Esophagus muscularis mucosa (tissue), 4 donors: ENCODE measurements at regions not wholly inside any gene's neighbourhood (a gene's known extent, or its start where the extent isn't known, plus 50 kb on each side); places are given as distances from the start of the nearest gene placed in this dataset.

Source experiments
- DNase-seq: peaks from one replicate; pipeline ENCODE4 v3.0.0-alpha.2; 2017; ENCODE audit errors: extremely low spot score
- H3K27ac ChIP-seq, 4 donors: fragments of 200-600 bp; sonication (generic); replicated peaks in 1 of 4; 1 replicate in 3 of 4; 2 replicates in 1 of 4; pipeline ENCODE4 v1.5.1; 2016 to 2019; ENCODE audit warnings: mild to moderate bottlenecking in 1 of 4
- H3K27me3 ChIP-seq, 4 donors: fragments of 200-600 bp; sonication (generic); one replicate each; pipeline versions ENCODE4 v1.5.1 to v1.6.0; 2016 to 2019
- H3K36me3 ChIP-seq, 4 donors: fragments of 200-600 bp; sonication (generic); one replicate each; pipeline ENCODE4 v1.5.1; 2016 to 2019
- H3K4me1 ChIP-seq, 4 donors: fragments of 200-600 bp; sonication (generic); one replicate each; pipeline ENCODE4 v1.5.1; 2016 to 2019
- H3K4me3 ChIP-seq, 4 donors: fragments of 200-600 bp; sonication (generic); 1 replicate in 2 of 4; 2 replicates in 2 of 4; pipeline ENCODE4 v1.5.1; 2016 to 2019; ENCODE audit warnings: mild to moderate bottlenecking in 4 of 4, moderate library complexity in 1 of 4
- H3K9me3 ChIP-seq, 4 donors: fragments of 200-600 bp; sonication (generic); 1 replicate in 3 of 4; 2 replicates in 1 of 4; pipeline ENCODE4 v1.5.1; 2016 to 2019
- EP300 ChIP-seq: sonication (generic); formaldehyde crosslinking; IDR thresholded peaks from one replicate; pipeline ENCODE4 v1.6.1; 2017; ENCODE audit warnings: antibody characterized with exemption
- POLR2A ChIP-seq: fragments of 450-650 bp; IDR thresholded peaks from one replicate; pipeline ENCODE4 v1.6.1; 2017; ENCODE audit warnings: antibody characterized with exemption, moderate library complexity, mild to moderate bottlenecking, low read depth
- POLR2AphosphoS5 ChIP-seq, 2 donors: sonication (generic); formaldehyde crosslinking; IDR thresholded peaks; one replicate each; pipeline ENCODE4 v1.6.1; 2017; ENCODE audit warnings: antibody characterized with exemption in 2 of 2
- WGBS: methylation state at CpG from one replicate; pipeline ENCODE4 v1.1.5; 2018; 5-methylcytosine and 5-hydroxymethylcytosine counted together
- intact Hi-C: fragments of 100-400 bp; cut with DNase I; formaldehyde crosslinking; loops from one replicate; pipeline ENCODE4 v1.15.1; 2023
- TF ChIP-seq, protein P1 (sequence below), 3 experiments: fragments of 200-600 bp in 2 of 3; fragments of 450-650 bp in 1 of 3; sonication (generic) in 2 of 3; IDR thresholded peaks; one replicate each; pipeline ENCODE4 v1.5.1; 2017 to 2019; ENCODE audit warnings: antibody characterized with exemption in 3 of 3, mild to moderate bottlenecking in 2 of 3, moderate library complexity in 1 of 3

DNA sequence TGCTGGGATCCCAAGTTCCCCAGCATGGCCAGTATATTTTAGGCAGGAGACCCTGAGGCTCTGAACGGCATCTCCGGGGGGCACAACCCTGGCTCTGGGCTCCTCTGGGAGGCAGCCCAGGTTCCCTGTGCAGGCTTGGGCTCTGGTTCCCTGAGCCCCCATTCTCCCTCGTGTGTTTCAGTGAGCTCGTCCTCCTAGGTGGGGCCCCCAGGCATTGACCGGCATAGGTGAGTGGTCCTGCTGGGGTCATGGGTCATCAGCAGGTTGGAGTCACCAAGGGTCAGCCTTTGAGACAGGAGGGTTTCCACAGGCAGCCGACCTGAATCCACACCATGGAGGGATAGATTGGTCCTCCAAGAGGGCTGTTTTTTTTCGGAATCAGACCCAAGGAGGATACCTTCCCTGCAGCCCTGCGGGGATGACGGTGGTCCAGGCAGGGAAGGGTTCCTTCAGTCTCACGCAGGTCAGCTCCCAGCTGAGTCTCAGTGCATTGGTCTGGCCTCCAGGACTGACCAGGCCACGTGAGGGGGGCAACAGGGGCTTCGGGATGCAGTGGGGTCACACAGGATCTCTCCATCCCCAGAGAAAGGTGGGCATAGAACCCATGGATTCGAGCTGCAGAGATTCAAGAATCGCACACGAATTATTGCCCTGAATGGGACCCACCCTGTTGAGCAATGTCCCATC is 226.0 kb downstream of the SNRPN start:
- intact Hi-C loops: no loop called here
- 71% methylated on average over 7 of the region's 15 CpGs for WGBS
- no peak overlapping the region for H3K4me3 ChIP-seq

DNA sequence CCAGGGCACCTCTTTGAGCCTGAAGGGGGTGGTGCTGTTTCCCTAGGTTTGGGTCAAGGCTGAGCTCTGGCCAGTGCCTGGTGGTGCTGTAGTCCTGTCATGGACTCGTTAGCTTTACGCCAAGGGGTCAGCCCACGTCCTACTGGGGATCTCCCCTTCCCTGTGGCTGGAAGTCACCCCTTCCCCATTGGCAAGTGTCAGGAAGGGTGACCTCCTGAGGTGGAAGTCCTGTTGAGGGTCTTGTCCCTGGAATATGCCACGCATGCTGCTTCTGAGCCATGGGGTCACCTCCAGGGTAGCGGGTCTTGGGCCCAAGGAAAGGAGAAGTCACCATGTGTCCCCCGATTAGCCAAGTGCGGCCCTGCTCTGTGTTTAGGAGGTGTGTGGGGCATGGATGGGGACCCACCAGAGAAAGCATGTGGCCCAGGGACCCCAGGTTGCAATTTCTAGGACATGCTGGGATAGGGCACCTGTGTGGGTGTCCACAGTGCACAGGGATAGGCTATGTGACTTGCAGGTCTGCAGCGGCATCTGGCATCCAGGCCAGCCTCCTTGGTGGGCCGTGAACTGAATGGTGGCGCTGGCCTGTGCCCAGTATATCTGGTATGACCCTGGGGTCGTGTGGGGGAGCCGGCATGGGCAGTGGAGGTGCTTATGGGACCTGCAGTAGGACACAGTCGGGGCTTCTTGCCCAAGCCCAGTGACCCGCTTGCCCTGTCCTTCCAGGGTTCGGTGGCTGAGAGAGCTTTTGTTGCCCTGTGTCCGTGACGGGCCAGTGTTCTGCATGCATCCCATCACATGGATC is 226.7 kb downstream of the SNRPN start:
- DNase-seq: peak; percentile 60
- intact Hi-C loops: no loop called here
- Histone ChIP-seq H3K4me1 (no peaks in the 10 kb centered on the region), H3K27me3 (no peaks in the 10 kb centered on the region), H3K36me3 (no peaks in the 10 kb centered on the region), H3K9me3 (peaks cover 0 to 61% (median 18%) of the 10 kb centered on the region in 4 donors), H3K27ac (no peak overlapping the region), H3K4me3 (no peak overlapping the region)
- TF ChIP-seq, protein P1, sequence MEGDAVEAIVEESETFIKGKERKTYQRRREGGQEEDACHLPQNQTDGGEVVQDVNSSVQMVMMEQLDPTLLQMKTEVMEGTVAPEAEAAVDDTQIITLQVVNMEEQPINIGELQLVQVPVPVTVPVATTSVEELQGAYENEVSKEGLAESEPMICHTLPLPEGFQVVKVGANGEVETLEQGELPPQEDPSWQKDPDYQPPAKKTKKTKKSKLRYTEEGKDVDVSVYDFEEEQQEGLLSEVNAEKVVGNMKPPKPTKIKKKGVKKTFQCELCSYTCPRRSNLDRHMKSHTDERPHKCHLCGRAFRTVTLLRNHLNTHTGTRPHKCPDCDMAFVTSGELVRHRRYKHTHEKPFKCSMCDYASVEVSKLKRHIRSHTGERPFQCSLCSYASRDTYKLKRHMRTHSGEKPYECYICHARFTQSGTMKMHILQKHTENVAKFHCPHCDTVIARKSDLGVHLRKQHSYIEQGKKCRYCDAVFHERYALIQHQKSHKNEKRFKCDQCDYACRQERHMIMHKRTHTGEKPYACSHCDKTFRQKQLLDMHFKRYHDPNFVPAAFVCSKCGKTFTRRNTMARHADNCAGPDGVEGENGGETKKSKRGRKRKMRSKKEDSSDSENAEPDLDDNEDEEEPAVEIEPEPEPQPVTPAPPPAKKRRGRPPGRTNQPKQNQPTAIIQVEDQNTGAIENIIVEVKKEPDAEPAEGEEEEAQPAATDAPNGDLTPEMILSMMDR (IDR thresholded peaks at IDR 0.05): no peak
- TF ChIP-seq POLR2AphosphoS5 (IDR thresholded peaks at IDR 0.05): no peak
- TF ChIP-seq EP300: no peak
- TF ChIP-seq POLR2A: no peak
- WGBS: 78% methylated on average over 9 of the region's 17 CpGs

More for the DNA sequence above, 226.0 kb downstream of the SNRPN start:
- Histone ChIP-seq H3K4me1 (no peaks in the 10 kb centered on the region), H3K9me3 (peaks cover 0 to 69% (median 21%) of the 10 kb centered on the region in 4 donors), H3K36me3 (no peaks in the 10 kb centered on the region), H3K27me3 (no peaks in the 10 kb centered on the region), H3K27ac (no peak overlapping the region)
- TF ChIP-seq, protein P1 (IDR thresholded peaks at IDR 0.05): no peak
- TF ChIP-seq POLR2A (no peak), POLR2AphosphoS5 (IDR thresholded peaks at IDR 0.05) (no peak), EP300 (no peak)
- DNase-seq: peak; percentile 79

DNA sequence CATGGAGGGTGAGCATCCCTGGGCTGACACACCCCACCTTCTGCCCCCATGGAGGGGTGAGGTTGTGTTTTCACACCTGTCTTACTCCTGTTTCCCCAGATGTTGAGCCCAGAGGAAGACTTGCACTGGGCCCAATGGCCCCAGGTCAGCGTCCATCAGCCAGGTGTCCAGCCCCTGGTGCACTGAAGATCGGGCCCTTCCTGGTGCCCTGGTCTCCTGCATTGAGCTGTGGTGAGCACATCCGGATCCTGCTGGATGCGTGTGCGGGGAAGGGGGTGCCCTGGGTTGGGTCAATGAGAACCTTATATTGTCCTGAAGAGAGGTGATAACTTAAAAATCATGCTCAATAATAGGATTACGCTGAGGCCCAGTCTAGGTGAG is 227.3 kb downstream of the SNRPN start:
- TF ChIP-seq POLR2AphosphoS5 (IDR thresholded peaks at IDR 0.05) (no peak), EP300 (no peak), POLR2A (no peak)
- TF ChIP-seq, protein P1 (IDR thresholded peaks at IDR 0.05): no peak
- Histone ChIP-seq H3K4me3 (no peak overlapping the region), H3K9me3 (peaks cover 0 to 57% (median 17%) of the 10 kb centered on the region in 4 donors), H3K27ac (no peak overlapping the region), H3K36me3 (no peaks in the 10 kb centered on the region), H3K4me1 (no peaks in the 10 kb centered on the region), H3K27me3 (no peaks in the 10 kb centered on the region)
- intact Hi-C loops: no loop called here
- no peak for DNase-seq
- WGBS: 76% methylated on average over 3 of the region's 6 CpGs

DNA sequence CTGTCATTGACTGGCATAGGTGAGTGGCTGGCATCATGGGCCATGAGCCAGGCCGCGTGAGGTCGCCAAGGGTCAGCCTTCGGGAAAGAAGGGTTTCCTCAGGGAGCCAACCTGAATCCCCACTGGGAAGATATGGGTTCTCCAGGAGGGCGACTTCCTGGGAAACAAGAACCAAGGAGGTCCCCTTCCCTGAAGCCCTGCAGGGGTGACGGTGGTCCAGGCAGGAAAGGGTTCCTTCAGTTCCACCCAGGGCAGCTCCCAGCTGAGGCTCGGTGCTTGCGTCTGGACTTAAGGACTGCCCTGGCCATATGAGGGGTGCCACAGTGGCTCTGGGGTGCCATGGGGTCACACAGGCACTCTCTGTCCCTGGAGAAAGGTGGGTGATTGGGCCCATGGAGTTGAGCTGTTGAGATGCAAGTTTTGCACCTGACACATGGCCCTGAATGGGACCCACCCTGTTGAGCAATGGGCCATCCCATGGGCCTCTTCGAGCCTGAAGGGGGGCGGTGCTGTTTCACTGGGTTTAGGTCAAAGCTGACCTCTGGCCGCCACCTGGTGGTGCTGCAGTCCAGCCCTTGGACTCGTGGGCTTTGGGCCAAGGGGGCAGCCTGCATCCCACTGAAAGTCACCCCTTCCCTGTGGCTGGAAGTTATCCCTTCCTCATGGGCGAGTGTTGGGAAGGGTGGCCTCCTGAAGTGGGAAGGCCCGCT is 228.1 kb downstream of the SNRPN start:
- WGBS: 77% methylated on average over 9 of the region's 14 CpGs
- no peaks in the 10 kb centered on the region for H3K27me3 ChIP-seq
- DNase-seq: no peak
- no peaks in the 10 kb centered on the region for H3K4me1 ChIP-seq
- H3K4me3 ChIP-seq: no peak overlapping the region
- no peak for TF ChIP-seq EP300
- TF ChIP-seq POLR2A: no peak
- TF ChIP-seq, protein P1 (IDR thresholded peaks at IDR 0.05): no peak
- H3K36me3 ChIP-seq: no peaks in the 10 kb centered on the region
- H3K27ac ChIP-seq: no peak overlapping the region
- intact Hi-C loops: no loop called here
- H3K9me3 ChIP-seq: peaks cover 0 to 50% (median 17%) of the 10 kb centered on the region in 4 donors
